HG02678 (cell line): ENCODE measurements at regions not wholly inside any gene's neighbourhood (a gene's known extent, or its start where the extent isn't known, plus 50 kb on each side); places are given as distances from the start of the nearest gene placed in this dataset.
"Not testable (repeated sequence)": the region's sequence is repeated elsewhere in the genome, so short reads cannot be mapped to it uniquely, and the experiment has no call there.

Experiments
- ATAC-seq: cut with Tn5 transposase; IDR thresholded peaks from one replicate; pipeline ENCODE4 v1.9.1; 2021; ENCODE audit warnings: mild to moderate bottlenecking, moderate library complexity; ENCODE audit not compliant: unreplicated experiment

DNA sequence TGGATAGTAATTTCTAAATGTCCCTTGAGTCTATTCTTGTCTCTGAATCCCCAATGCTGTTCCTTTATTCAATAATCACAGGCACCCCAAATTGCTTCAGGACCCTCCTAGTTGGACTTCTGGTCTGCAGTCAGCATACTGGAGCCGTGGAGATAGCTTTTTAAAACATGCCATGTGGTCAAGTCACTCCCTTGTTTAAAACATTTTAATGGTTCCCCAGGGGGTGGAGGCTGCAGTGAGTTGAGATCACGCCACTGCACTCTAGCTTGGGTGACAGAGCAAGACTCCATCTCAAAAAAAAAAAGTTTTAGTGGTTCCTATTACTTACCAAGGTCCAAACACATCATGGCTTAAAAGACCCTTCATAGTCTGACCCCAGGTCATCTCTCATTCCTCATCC lies 220.3 kb downstream of the ADAMTS15 start:
- no peak for ATAC-seq

GRCh38 chr11:130670200-130670599 lies 221.8 kb downstream of the ADAMTS15 start:
- no peak for ATAC-seq

DNA sequence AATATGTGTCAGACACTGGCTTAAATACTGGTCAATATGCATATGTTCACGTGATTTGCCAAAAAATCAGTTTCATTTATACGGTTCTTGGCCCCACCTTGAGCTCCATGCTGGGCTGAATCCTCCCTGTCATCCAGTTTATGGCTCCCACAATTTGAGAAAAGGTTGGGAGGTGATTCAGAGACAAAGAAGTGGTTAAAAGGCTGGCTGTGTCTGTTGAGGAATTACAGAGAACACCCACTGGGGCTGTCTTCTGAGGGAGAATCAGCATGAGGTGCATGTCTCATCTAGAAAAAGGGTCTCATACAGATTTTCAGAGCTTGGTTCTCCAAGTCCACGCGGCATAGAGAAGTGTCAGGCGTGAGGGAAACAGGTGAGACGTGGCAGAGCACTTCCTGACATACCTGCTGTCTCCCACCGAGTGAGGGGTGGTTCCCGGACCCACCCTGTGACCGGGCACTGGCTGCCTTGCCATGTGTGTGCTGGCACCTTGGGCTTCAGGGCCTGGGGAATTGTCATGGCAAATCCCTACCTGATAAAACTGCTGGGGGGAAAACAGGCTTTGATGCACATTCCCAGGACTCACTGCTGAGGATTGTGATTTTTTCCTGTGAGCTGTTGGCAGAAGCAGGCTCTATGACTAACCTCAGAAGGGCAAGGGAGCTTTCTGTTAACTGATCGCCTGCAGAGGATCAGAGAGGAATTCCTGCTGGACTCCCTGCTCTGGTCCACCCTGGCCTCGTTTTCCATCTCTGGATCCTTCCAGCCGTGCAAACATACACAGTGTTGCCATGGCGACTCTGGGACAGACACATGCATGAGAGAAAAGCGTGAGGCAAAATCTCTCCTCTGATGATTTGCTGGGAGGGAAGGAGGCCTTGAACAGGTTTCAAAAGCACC lies 223.6 kb downstream of the ADAMTS15 start:
- ATAC-seq, result no peak

GRCh38 chr11:130672911-130673310 lies 224.5 kb downstream of the ADAMTS15 start:
- no peak for ATAC-seq

- no peak for ATAC-seq
Measured at GRCh38 chr11:130673698-130674097, 225.3 kb downstream of the ADAMTS15 start.

DNA sequence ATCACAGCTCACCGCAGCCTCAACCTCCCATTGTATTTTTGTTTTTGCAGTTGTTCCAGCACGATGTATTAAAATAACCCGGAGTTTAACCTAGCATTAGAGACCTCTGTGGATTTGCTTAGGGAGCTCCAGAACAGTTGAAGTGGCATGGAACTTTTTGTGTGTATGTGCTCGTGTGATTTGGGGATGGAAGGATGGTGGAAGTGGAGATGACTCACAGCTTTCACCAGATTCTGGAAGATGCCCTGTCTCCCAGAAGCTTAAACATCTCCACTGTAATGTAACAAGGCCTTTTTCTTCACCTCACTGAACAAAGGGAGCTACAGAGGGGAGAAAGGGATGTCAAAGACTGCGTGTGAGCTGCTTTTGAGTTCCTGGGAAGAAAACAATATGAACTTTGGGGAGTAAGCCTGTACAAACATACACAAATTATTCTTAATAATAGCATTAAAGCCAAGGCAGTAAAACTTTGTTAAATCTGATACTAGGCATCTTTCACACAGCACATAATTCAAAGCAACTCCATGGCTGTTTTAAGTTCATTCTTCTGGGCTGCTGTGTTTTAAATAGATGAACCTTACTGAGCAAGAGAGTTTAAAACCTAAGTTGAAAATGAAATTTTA lies 226.4 kb downstream of the ADAMTS15 start:
- ATAC-seq, result no peak

DNA sequence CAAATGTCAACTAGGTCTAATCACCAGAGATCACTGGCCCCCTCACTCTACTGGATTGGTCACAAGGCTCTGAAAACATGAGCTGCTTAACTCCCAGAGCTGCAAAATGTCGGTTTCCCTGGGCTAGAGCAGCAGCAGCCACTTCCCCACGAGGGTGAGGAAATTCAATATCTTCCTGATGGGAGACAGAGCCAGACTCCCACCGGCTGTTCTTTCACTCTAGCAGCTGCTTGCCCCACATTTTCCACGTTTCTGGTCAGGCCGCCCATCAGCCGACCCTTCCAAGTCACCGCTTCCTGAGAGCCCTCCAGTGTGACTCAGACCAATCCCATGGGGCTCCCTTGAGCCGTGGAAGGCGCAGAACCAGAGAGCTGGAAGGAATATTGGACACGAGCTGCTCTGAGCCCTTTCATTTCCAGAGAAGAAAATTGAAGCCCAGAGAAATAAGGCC lies 227.0 kb downstream of the ADAMTS15 start:
- ATAC-seq, result no peak

DNA sequence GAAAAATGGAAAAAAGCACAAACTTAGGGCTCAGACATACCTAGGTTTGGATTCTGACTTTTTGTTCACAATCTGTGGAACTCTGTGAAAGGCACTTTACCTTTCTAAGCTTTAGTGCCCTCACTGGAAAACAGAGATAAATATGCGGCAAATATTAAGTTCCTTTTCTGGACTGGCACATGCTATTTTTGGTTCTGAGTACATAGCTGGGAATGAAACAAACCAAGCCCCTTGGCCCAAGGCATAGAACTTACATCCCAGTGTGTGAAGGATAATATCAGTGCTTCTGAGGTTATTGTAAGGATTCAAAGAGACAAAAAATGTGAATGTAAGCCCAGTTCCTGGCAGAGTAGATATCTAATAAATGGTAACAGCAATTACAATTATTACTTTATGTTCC lies 227.5 kb downstream of the ADAMTS15 start:
- no peak for ATAC-seq

DNA sequence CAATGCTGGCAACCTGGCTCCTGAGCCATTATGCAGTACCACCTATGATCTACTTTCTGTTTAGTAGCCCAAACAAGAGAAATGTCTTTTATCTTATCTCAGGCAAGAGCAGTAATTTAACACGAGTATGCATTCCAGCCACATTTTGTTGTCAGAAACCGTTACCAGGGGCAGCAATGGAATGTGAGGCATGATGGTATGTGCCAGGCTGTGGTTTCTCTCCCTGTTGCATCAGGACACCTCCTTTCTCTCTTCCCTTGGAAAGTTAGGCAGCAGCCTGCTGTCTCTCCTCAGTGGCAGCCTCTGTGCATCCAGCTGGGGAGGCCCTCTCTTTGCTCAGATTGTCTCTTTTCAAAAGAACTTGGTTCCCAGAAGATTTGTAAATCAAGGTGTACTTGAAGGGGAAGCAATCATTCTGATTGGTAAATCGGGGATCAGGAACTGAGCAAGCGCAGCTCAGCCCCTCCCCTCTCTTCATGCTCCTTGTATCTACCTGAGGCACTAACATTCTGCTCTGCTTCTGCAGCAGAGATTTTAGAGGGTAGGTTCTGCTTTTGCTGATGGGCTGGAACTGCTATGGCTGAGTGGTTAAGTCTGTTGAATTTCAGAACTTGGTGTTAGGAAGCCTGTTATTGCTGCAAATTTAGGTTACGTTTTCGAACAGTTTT lies 229.2 kb downstream of the ADAMTS15 start:
- ATAC-seq, result no peak

- no peak for ATAC-seq
Measured at GRCh38 chr11:130679247-130679646, 230.8 kb downstream of the ADAMTS15 start.

GRCh38 chr11:130682471-130682870 lies 233.8 kb downstream of the SNX19 start:
- not testable (repeated sequence) for ATAC-seq

- ATAC-seq, result no peak
Measured at GRCh38 chr11:130689222-130689908, 226.9 kb downstream of the SNX19 start.

- no peak for ATAC-seq
Measured at GRCh38 chr11:130691581-130691980, 224.7 kb downstream of the SNX19 start.

- ATAC-seq, result no peak
Measured at GRCh38 chr11:130692220-130692619, 224.1 kb downstream of the SNX19 start.

- ATAC-seq, result no peak
Measured at GRCh38 chr11:130693543-130693942, 222.7 kb downstream of the SNX19 start.

- no peak for ATAC-seq
Measured at GRCh38 chr11:130694488-130695045, 221.7 kb downstream of the SNX19 start.

- ATAC-seq, result no peak
Measured at GRCh38 chr11:130698174-130698573, 218.1 kb downstream of the SNX19 start.

- no peak for ATAC-seq
Measured at GRCh38 chr11:130699561-130699960, 216.7 kb downstream of the SNX19 start.

DNA sequence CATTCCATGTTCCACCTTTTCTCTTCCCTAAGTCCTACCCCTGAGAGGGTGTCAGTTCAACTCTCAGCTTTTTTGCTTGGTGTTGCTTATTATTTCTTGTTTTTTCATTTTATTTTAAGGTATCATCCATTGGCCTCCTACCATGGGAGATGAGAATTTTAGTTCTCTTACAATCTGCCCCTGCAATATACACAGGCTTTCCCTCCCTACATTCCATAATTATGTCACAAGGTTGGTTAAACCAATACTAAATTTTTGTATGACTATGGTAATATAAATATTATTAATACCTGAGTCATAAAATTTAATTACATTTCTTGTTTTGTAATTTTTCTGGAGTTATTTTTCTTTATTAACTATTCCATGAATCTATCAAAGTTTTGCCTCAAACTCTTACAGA lies 216.2 kb downstream of the SNX19 start:
- ATAC-seq, result no peak

- no peak for ATAC-seq
Measured at GRCh38 chr11:130703489-130704190, 212.6 kb downstream of the SNX19 start.
